Bronchial epithelial cell (primary cell): ENCODE measurements at regions not wholly inside any gene's neighbourhood (a gene's known extent, or its start where the extent isn't known, plus 50 kb on each side); places are given as distances from the start of the nearest gene placed in this dataset.

Source experiments
- DNase-seq: peaks from one replicate; pipeline ENCODE4 v3.0.0-alpha.2; 2010; ENCODE audit warnings: low read depth
- FAIRE-seq: peaks from 2 replicates; lab custom pipeline; 2011; peaks lifted over from hg19 to GRCh38; lab: Jason Lieb, UNC
- H3K27me3 ChIP-seq: 2 replicates; pipeline ENCODE4 v1.5.1; 2011; ENCODE audit warnings: low read length; ENCODE audit not compliant: control insufficient read depth, insufficient read depth
- H3K36me3 ChIP-seq: 2 replicates; pipeline ENCODE4 v1.5.1; 2011; ENCODE audit warnings: low read length; ENCODE audit not compliant: control insufficient read depth, insufficient read depth
- H3K4me3 ChIP-seq: 2 replicates; pipeline ENCODE4 v1.5.1; 2011; ENCODE audit warnings: mild to moderate bottlenecking, low read depth, low read length, control low read depth
- TF ChIP-seq, protein P1 (sequence below): IDR thresholded peaks from 2 replicates; pipeline ENCODE4 v1.5.1; 2011; ENCODE audit warnings: mild to moderate bottlenecking, moderate library complexity, low read length, control low read depth, inconsistent platforms; ENCODE audit not compliant: insufficient read depth, severe bottlenecking

DNA sequence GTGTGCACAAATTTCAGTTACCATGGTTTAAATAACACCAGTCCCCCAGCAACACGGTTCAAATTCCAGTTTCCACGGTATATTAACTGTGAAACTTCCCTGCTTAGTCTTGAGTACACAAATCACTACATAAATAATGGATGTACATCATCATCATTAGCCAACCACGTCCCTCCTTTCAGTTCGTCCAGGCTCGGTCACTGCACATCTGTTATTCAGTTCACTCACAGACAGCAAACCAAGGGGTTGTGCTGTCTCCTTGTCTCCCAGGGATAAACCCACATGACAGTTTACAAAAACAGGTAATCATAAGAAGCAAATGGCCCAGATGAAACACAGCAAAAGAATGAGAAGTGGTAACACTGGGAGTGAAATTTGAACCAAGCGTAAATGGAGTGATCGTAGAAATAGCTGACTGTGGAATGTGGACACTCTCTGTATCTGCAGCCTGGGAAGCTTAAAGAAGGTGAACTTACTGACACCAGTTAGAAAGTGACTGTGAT lies 61.0 kb upstream of the RAD23B start:
- H3K4me3 ChIP-seq = peak overlapping the region; percentile 24
- TF ChIP-seq, protein P1, sequence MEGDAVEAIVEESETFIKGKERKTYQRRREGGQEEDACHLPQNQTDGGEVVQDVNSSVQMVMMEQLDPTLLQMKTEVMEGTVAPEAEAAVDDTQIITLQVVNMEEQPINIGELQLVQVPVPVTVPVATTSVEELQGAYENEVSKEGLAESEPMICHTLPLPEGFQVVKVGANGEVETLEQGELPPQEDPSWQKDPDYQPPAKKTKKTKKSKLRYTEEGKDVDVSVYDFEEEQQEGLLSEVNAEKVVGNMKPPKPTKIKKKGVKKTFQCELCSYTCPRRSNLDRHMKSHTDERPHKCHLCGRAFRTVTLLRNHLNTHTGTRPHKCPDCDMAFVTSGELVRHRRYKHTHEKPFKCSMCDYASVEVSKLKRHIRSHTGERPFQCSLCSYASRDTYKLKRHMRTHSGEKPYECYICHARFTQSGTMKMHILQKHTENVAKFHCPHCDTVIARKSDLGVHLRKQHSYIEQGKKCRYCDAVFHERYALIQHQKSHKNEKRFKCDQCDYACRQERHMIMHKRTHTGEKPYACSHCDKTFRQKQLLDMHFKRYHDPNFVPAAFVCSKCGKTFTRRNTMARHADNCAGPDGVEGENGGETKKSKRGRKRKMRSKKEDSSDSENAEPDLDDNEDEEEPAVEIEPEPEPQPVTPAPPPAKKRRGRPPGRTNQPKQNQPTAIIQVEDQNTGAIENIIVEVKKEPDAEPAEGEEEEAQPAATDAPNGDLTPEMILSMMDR = no peak
- H3K27me3 ChIP-seq = no peaks in the 10 kb centered on the region
- H3K36me3 ChIP-seq = no peaks in the 10 kb centered on the region
- DNase-seq = peak; percentile 68
- no peak for FAIRE-seq

DNA sequence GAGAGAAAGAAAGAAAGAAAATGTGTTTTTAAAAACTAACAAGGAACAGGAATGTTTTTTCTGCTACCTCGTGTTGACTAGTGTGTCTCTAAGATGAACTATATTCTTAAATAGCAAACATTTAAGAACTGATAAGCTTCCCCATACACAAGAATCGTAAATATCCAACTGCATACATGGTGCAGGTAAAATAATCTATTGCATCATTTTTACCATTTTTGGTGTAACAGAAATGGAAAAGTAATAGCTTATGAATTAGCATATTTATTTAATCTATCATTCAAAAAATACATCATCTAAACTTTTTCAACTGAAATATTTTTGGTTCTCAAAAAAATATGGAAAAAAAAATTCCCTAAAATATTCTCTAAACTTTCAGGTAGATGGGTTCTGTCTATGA lies 59.7 kb upstream of the RAD23B start:
- no peak overlapping the region for H3K4me3 ChIP-seq
- no peaks in the 10 kb centered on the region for H3K27me3 ChIP-seq
- TF ChIP-seq, protein P1 = no peak
- DNase-seq = no peak
- FAIRE-seq = no peak
- H3K36me3 ChIP-seq = no peaks in the 10 kb centered on the region

GRCh38 chr9:107224252-107224651 lies 58.8 kb upstream of the RAD23B start:
- FAIRE-seq = no peak
- Histone ChIP-seq H3K4me3 (no peak overlapping the region), H3K36me3 (no peaks in the 10 kb centered on the region), H3K27me3 (no peaks in the 10 kb centered on the region)
- no peak for DNase-seq
- TF ChIP-seq, protein P1 = no peak

DNA sequence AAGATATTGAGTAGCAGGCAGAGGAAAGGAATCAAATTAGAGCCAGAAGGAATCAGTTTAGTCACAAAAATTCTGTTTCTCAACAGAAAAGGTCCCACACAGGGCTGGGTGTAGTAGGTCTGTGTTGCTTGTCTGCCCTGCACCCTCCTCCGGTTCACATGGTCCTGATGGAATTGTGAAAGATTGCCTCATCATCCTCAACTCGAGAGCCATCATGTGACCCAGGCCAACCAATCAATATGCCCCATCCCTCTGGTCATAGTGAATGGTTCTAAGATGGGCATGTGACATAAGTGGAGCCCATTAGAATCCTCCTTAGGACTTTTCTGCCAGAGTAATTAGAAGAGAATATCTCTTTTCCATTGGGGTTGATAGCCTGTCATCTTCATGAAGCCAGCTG lies 56.7 kb upstream of the RAD23B start:
- H3K36me3 ChIP-seq = no peaks in the 10 kb centered on the region
- no peaks in the 10 kb centered on the region for H3K27me3 ChIP-seq
- DNase-seq (no peak), FAIRE-seq (no peak)
- TF ChIP-seq, protein P1 = no peak
- no peak overlapping the region for H3K4me3 ChIP-seq

GRCh38 chr9:107227774-107228173 lies 55.3 kb upstream of the RAD23B start:
- Histone ChIP-seq H3K36me3 (no peaks in the 10 kb centered on the region), H3K4me3 (no peak overlapping the region), H3K27me3 (no peaks in the 10 kb centered on the region)
- no peak for FAIRE-seq
- DNase-seq = no peak
- TF ChIP-seq, protein P1 = no peak

- no peak overlapping the region for H3K4me3 ChIP-seq
- FAIRE-seq (no peak), DNase-seq (no peak)
- TF ChIP-seq, protein P1 = no peak
- no peaks in the 10 kb centered on the region for H3K36me3 ChIP-seq
- no peaks in the 10 kb centered on the region for H3K27me3 ChIP-seq
Measured at GRCh38 chr9:107228496-107229039, 54.5 kb upstream of the RAD23B start.
